ENCODE measurements at regions not wholly inside any gene's neighbourhood (a gene's known extent, or its start where the extent isn't known, plus 50 kb on each side); places are given as distances from the start of the nearest gene placed in this dataset.

GRCh38 chr11:36878737-36879136, 280.7 kb upstream of the RAG2 start:
- H3K4me3 ChIP-seq (ENCODE audit: extremely low read depth, insufficient read depth, low read length, poor library complexity, severe bottlenecking), result no peak overlapping the region
- no peak overlapping the region for H3K27ac ChIP-seq (ENCODE audit: low read depth, low read length, severe bottlenecking)
- no peaks in the 10 kb centered on the region for H3K9me3 ChIP-seq (ENCODE audit: control insufficient read depth, low read length)
- no peaks in the 10 kb centered on the region for H3K4me1 ChIP-seq (ENCODE audit: control insufficient read depth, insufficient read depth, low read length, poor library complexity, severe bottlenecking)
- no CpG with 5 or more reads among the region's 1 CpG for WGBS, 2 experiments (ENCODE audit: insufficient coverage in 2 of 2)
- H3K36me3 ChIP-seq (ENCODE audit: control insufficient read depth, insufficient read depth, low read length), result no peaks in the 10 kb centered on the region

DNA sequence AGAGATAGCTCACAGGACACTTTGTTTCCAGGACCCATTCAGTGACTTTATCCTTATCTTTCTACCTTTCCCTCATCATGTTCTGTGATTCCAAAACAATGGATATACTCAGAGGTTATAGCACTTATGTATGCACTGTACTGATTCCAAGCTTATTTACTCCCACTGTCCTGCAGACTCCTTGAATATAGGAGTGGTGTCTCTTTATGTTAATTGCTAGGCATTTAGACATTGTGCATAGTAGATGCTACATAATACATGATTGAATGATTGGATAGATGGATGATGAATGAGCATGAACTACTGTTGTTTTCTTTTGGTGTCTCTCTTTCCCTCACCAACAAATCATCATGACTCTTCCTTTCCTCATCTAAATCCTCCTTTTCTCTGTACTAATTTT, 279.1 kb upstream of the RAG2 start:
- Histone ChIP-seq H3K4me3 (ENCODE audit: extremely low read depth, insufficient read depth, low read length, poor library complexity, severe bottlenecking) (no peak overlapping the region), H3K36me3 (ENCODE audit: control insufficient read depth, insufficient read depth, low read length) (no peaks in the 10 kb centered on the region), H3K9me3 (ENCODE audit: control insufficient read depth, low read length) (no peaks in the 10 kb centered on the region), H3K4me1 (ENCODE audit: control insufficient read depth, insufficient read depth, low read length, poor library complexity, severe bottlenecking) (no peaks in the 10 kb centered on the region), H3K27ac (ENCODE audit: low read depth, low read length, severe bottlenecking) (no peak overlapping the region)

DNA sequence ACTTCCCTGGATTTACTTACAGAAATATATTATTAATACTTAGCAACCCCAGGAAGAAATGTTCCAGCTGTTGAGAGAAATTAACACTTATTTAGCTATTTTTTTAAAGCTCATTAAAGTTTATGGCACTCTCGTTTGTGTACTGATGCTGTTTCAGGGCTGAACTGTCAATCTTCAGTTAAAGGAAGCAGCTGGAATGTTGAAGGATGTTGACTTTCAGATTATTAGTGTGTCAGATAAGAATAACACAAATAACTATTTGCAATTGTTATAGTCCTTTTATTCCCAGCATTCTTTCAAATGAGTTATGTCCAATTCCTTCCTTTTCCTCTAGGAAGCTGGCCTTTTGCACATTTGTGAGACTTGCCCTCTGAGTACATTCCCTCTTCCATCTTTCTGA, 278.2 kb upstream of the RAG2 start:
- no CpG with 5 or more reads among the region's 1 CpG for whole genome bisulfite sequencing, 2 experiments (ENCODE audit: insufficient coverage in 2 of 2)

DNA sequence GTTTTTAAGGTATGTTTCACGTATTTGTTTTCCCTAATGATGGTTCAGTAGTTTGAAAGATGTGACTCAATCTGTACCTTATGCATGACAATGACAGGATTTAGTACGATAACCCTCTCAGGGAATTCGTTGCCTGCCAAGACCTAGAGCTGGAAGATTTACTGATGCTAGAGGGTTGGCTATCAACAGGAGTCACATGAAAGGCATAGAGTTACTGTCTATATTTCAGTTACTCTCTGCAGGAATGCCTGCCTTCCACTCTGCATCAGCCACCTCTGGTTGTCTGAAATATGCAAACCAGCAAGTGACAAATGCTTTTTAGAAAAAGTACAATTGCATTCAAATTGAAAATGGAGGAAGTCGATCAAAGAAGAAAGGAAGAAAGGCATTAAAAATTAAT, 276.3 kb upstream of the RAG2 start:
- H3K4me1 ChIP-seq (ENCODE audit: control insufficient read depth, insufficient read depth, low read length, poor library complexity, severe bottlenecking), result no peaks in the 10 kb centered on the region
- no peaks in the 10 kb centered on the region for H3K9me3 ChIP-seq (ENCODE audit: control insufficient read depth, low read length)
- no peak overlapping the region for H3K4me3 ChIP-seq (ENCODE audit: extremely low read depth, insufficient read depth, low read length, poor library complexity, severe bottlenecking)
- no peak overlapping the region for H3K27ac ChIP-seq (ENCODE audit: low read depth, low read length, severe bottlenecking)
- WGBS, 2 experiments (ENCODE audit: insufficient coverage in 2 of 2), result 38 to 56% methylated on average over 1 to 3 of the region's 4 CpGs
- no peaks in the 10 kb centered on the region for H3K36me3 ChIP-seq (ENCODE audit: control insufficient read depth, insufficient read depth, low read length)

More for the DNA sequence above, 278.2 kb upstream of the RAG2 start:
- no peak overlapping the region for H3K4me3 ChIP-seq (ENCODE audit: extremely low read depth, insufficient read depth, low read length, poor library complexity, severe bottlenecking)
- no peaks in the 10 kb centered on the region for H3K36me3 ChIP-seq (ENCODE audit: control insufficient read depth, insufficient read depth, low read length)
- H3K27ac ChIP-seq (ENCODE audit: low read depth, low read length, severe bottlenecking), result no peak overlapping the region
- no peaks in the 10 kb centered on the region for H3K9me3 ChIP-seq (ENCODE audit: control insufficient read depth, low read length)
- H3K4me1 ChIP-seq (ENCODE audit: control insufficient read depth, insufficient read depth, low read length, poor library complexity, severe bottlenecking), result no peaks in the 10 kb centered on the region

GRCh38 chr11:36870361-36870760, 272.3 kb upstream of the RAG2 start:
- Histone ChIP-seq H3K4me1 (ENCODE audit: control insufficient read depth, insufficient read depth, low read length, poor library complexity, severe bottlenecking) (no peaks in the 10 kb centered on the region), H3K4me3 (ENCODE audit: extremely low read depth, insufficient read depth, low read length, poor library complexity, severe bottlenecking) (no peak overlapping the region), H3K9me3 (ENCODE audit: control insufficient read depth, low read length) (no peaks in the 10 kb centered on the region), H3K36me3 (ENCODE audit: control insufficient read depth, insufficient read depth, low read length) (no peaks in the 10 kb centered on the region), H3K27ac (ENCODE audit: low read depth, low read length, severe bottlenecking) (no peak overlapping the region)
- 69 to 86% methylated on average over 1 to 2 of the region's 3 CpGs for WGBS, 2 experiments (ENCODE audit: insufficient coverage in 2 of 2)

GRCh38 chr11:36868380-36868779, 270.3 kb upstream of the RAG2 start:
- WGBS, 2 experiments (ENCODE audit: insufficient coverage in 2 of 2), result 86 to 92% methylated on average over 5 of the region's 5 CpGs

DNA sequence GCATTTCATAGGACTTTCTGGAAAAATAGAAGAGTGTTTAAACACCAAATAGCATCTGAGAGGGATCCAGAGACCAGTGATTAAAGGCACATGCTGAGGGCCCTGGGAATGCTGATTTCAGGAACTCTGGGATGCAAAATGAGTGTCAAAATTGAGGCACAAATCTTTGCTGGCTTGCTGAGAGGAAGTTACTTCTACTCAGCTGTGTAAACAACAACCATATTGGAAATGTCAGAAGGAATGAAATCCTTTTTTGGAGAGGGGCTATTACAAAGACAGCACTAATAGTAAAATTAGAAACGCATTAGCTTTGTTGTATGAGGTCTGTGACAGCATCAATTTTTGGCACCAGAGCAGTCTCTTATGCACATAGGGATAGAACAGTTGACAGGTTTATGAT, 267.8 kb upstream of the RAG2 start:
- Histone ChIP-seq H3K36me3 (ENCODE audit: control insufficient read depth, insufficient read depth, low read length) (no peaks in the 10 kb centered on the region), H3K4me1 (ENCODE audit: control insufficient read depth, insufficient read depth, low read length, poor library complexity, severe bottlenecking) (no peaks in the 10 kb centered on the region), H3K4me3 (ENCODE audit: extremely low read depth, insufficient read depth, low read length, poor library complexity, severe bottlenecking) (no peak overlapping the region), H3K9me3 (ENCODE audit: control insufficient read depth, low read length) (no peaks in the 10 kb centered on the region), H3K27ac (ENCODE audit: low read depth, low read length, severe bottlenecking) (no peak overlapping the region)
- WGBS, 2 experiments (ENCODE audit: insufficient coverage in 2 of 2), result 100% methylated on average over 1 of the region's 1 CpG; no CpG with 5 or more reads in 1 of the 2 experiments

More at GRCh38 chr11:36868380-36868779, 270.3 kb upstream of the RAG2 start:
- H3K36me3 ChIP-seq (ENCODE audit: control insufficient read depth, insufficient read depth, low read length), result no peaks in the 10 kb centered on the region
- H3K27ac ChIP-seq (ENCODE audit: low read depth, low read length, severe bottlenecking), result no peak overlapping the region
- H3K4me3 ChIP-seq (ENCODE audit: extremely low read depth, insufficient read depth, low read length, poor library complexity, severe bottlenecking), result no peak overlapping the region
- no peaks in the 10 kb centered on the region for H3K4me1 ChIP-seq (ENCODE audit: control insufficient read depth, insufficient read depth, low read length, poor library complexity, severe bottlenecking)
- H3K9me3 ChIP-seq (ENCODE audit: control insufficient read depth, low read length), result no peaks in the 10 kb centered on the region

- 73 to 87% methylated on average over 4 of the region's 4 CpGs for WGBS, 2 experiments (ENCODE audit: insufficient coverage in 2 of 2)
- Histone ChIP-seq H3K9me3 (ENCODE audit: control insufficient read depth, low read length) (no peaks in the 10 kb centered on the region), H3K4me1 (ENCODE audit: control insufficient read depth, insufficient read depth, low read length, poor library complexity, severe bottlenecking) (no peaks in the 10 kb centered on the region), H3K27ac (ENCODE audit: low read depth, low read length, severe bottlenecking) (no peak overlapping the region), H3K36me3 (ENCODE audit: control insufficient read depth, insufficient read depth, low read length) (no peaks in the 10 kb centered on the region), H3K4me3 (ENCODE audit: extremely low read depth, insufficient read depth, low read length, poor library complexity, severe bottlenecking) (no peak overlapping the region)
These were observed 256.8 kb upstream of the RAG2 start for GRCh38 chr11:36854875-36855274.

GRCh38 chr11:36848660-36849059, 250.6 kb upstream of the RAG2 start:
- 44 to 83% methylated on average over 1 to 2 of the region's 2 CpGs for WGBS, 2 experiments (ENCODE audit: insufficient coverage in 2 of 2)

DNA sequence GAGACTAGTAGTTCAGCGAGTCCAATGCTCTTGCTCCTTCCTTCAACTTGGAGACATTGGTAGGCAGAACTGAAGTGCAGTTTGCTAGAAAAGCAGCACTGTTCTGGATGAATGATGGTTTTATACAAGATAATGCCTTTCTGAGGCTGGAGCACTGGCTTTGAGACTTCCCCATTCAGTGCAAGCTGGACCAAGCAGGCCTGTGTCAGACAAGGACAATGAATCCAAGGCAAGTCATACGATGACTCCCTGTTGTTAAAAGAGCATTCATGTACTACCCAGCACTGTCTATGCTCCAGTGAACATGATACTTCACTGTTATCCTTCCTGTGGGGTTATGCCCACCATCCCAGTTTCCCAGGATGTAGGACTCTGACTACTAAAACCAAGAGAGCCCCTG, 242.3 kb upstream of the RAG2 start:
- Histone ChIP-seq H3K27ac (ENCODE audit: low read depth, low read length, severe bottlenecking) (no peak overlapping the region), H3K4me1 (ENCODE audit: control insufficient read depth, insufficient read depth, low read length, poor library complexity, severe bottlenecking) (no peaks in the 10 kb centered on the region), H3K36me3 (ENCODE audit: control insufficient read depth, insufficient read depth, low read length) (no peaks in the 10 kb centered on the region), H3K9me3 (ENCODE audit: control insufficient read depth, low read length) (no peaks in the 10 kb centered on the region), H3K4me3 (ENCODE audit: extremely low read depth, insufficient read depth, low read length, poor library complexity, severe bottlenecking) (no peak overlapping the region)
- WGBS, 2 experiments (ENCODE audit: insufficient coverage in 2 of 2), result 76 to 81% methylated on average over 2 of the region's 2 CpGs

More at GRCh38 chr11:36848660-36849059, 250.6 kb upstream of the RAG2 start:
- no peak overlapping the region for H3K27ac ChIP-seq (ENCODE audit: low read depth, low read length, severe bottlenecking)
- no peaks in the 10 kb centered on the region for H3K36me3 ChIP-seq (ENCODE audit: control insufficient read depth, insufficient read depth, low read length)
- no peaks in the 10 kb centered on the region for H3K4me1 ChIP-seq (ENCODE audit: control insufficient read depth, insufficient read depth, low read length, poor library complexity, severe bottlenecking)
- no peaks in the 10 kb centered on the region for H3K9me3 ChIP-seq (ENCODE audit: control insufficient read depth, low read length)
- no peak overlapping the region for H3K4me3 ChIP-seq (ENCODE audit: extremely low read depth, insufficient read depth, low read length, poor library complexity, severe bottlenecking)

- H3K36me3 ChIP-seq (ENCODE audit: control insufficient read depth, insufficient read depth, low read length), result no peaks in the 10 kb centered on the region
- no CpG with 5 or more reads among the region's 1 CpG for WGBS, 2 experiments (ENCODE audit: insufficient coverage in 2 of 2)
- H3K9me3 ChIP-seq (ENCODE audit: control insufficient read depth, low read length), result no peaks in the 10 kb centered on the region
- H3K27ac ChIP-seq (ENCODE audit: low read depth, low read length, severe bottlenecking), result no peak overlapping the region
- H3K4me1 ChIP-seq (ENCODE audit: control insufficient read depth, insufficient read depth, low read length, poor library complexity, severe bottlenecking), result no peaks in the 10 kb centered on the region
- no peak overlapping the region for H3K4me3 ChIP-seq (ENCODE audit: extremely low read depth, insufficient read depth, low read length, poor library complexity, severe bottlenecking)
These were observed 239.9 kb upstream of the RAG2 start for GRCh38 chr11:36837831-36838437.
